Lung (tissue), 12 donors: ENCODE measurements at regions not wholly inside any gene's neighbourhood (a gene's known extent, or its start where the extent isn't known, plus 50 kb on each side); places are given as distances from the start of the nearest gene placed in this dataset. TPM values are rescaled to one million over a fixed set of nuclear protein-coding genes. Genes with fewer than 3 reads are reported as not detected.

Experiments used
- ATAC-seq: fragments of 200-7000 bp; cut with Tn5 transposase; one replicate; pipeline ENCODE4 v1.9.1; 2020; ENCODE audit warnings: moderate number of reproducible peaks; ENCODE audit not compliant: insufficient read depth, low FRiP score
- DNase-seq, 3 donors: peaks; one replicate each; pipeline ENCODE4 v3.0.0-alpha.2; 2013 to 2017
- H3K27ac ChIP-seq, 2 donors: one replicate each; pipeline ENCODE4 v1.5.1; 2013; ENCODE audit warnings: mild to moderate bottlenecking in 2 of 2, moderate library complexity in 2 of 2, control low read depth in 1 of 2, inconsistent platforms in 1 of 2, low read depth in 1 of 2, low read length in 1 of 2
- H3K27me3 ChIP-seq, 3 donors: one replicate each; pipeline ENCODE4 v1.5.1; 2013; ENCODE audit warnings: low read length in 2 of 3; ENCODE audit not compliant: control insufficient read depth in 3 of 3, insufficient read depth in 3 of 3
- H3K36me3 ChIP-seq, 4 donors: one replicate each; pipeline ENCODE4 v1.5.1; 2013; ENCODE audit warnings: low read length in 4 of 4, mild to moderate bottlenecking in 1 of 4, moderate library complexity in 1 of 4; ENCODE audit not compliant: control insufficient read depth in 4 of 4, insufficient read depth in 4 of 4
- H3K4me1 ChIP-seq, 5 donors: one replicate each; pipeline ENCODE4 v1.5.1; 2013; ENCODE audit warnings: low read length in 5 of 5, mild to moderate bottlenecking in 2 of 5, moderate library complexity in 1 of 5; ENCODE audit not compliant: control insufficient read depth in 5 of 5, insufficient read depth in 5 of 5
- H3K4me3 ChIP-seq: one replicate; pipeline ENCODE4 v1.5.1; 2013; ENCODE audit warnings: mild to moderate bottlenecking, control low read depth, moderate library complexity
- H3K9ac ChIP-seq, 2 donors: one replicate each; pipeline ENCODE4 v1.5.1; 2013; ENCODE audit warnings: low read length in 2 of 2, control low read depth in 1 of 2; ENCODE audit not compliant: insufficient read depth in 1 of 2
- H3K9me3 ChIP-seq, 4 donors: one replicate each; pipeline ENCODE4 v1.5.1; 2013; ENCODE audit warnings: low read length in 3 of 4, mild to moderate bottlenecking in 1 of 4, moderate library complexity in 1 of 4; ENCODE audit not compliant: control insufficient read depth in 4 of 4, insufficient read depth in 3 of 4
- CTCF ChIP-seq: IDR thresholded peaks from 2 replicates; pipeline ENCODE4 v1.5.1; 2012; ENCODE audit warnings: mild to moderate bottlenecking; ENCODE audit errors: control extremely low read depth, extremely low read depth
- WGBS, 2 donors: extraction: QIAGEN DNeasy Blood & Tissue Kit; methylation state at CpG; one replicate each; pipeline ENCODE4 v1.1.7; 2013; 5-methylcytosine and 5-hydroxymethylcytosine counted together
- small RNA-seq: library from RNA; depleted of rRNA; stranded (forward); fragments of <200 nt; gene quantifications from one replicate; pipeline ENCODE3, GENCODE V24; 2014; ENCODE audit warnings: low replicate concordance
- donor health status: control.
- donor health status: control.
- donor health status: Bipolar disorder and iron deficiency.
- donor health status: healthy.
- donor health status: DM: yes; HTN: yes; CAD: no.

- H3K9me3 ChIP-seq: no peaks in the 10 kb centered on the region
- H3K9ac ChIP-seq: no peak overlapping the region
- H3K4me1 ChIP-seq: no peaks in the 10 kb centered on the region
- DNase-seq: no peak
- H3K27ac ChIP-seq: no peak overlapping the region
- WGBS, 2 donors: 88 to 95% methylated on average over 2 of the region's 2 CpGs
- ATAC-seq: no peak
- TF ChIP-seq CTCF: no peak
- no peaks in the 10 kb centered on the region for H3K27me3 ChIP-seq
- H3K4me3 ChIP-seq: no peak overlapping the region
- no peaks in the 10 kb centered on the region for H3K36me3 ChIP-seq
Observed at GRCh38 chr12:25906651-25907340, 51.7 kb upstream of the RASSF8 start.

Small RNA genes lying in the stretch of these regions (small RNA-seq; reads per million reads assigned to genes)
- not detected for gene RN7SKP262
